ENCODE measurements at regions not wholly inside any gene's neighbourhood (a gene's known extent, or its start where the extent isn't known, plus 50 kb on each side); places are given as distances from the start of the nearest gene placed in this dataset.

- intact Hi-C loops (cut with micrococcal nuclease; ENCODE audit: unreplicated experiment): no loop called here
- Histone ChIP-seq H3K9ac (ENCODE audit: control insufficient read depth, insufficient read depth, low read length) (no peak overlapping the region), H3K27me3 (replicated peaks in 1 of 2; ENCODE audit: control insufficient read depth in 2 of 2, insufficient read depth in 2 of 2, low read length in 1 of 2) (no peaks in the 10 kb centered on the region), H3K27ac (ENCODE audit: control insufficient read depth, insufficient read depth) (no peak overlapping the region), H3K4me3 (no peak overlapping the region), H3K36me3 (ENCODE audit: control insufficient read depth in 2 of 2, insufficient read depth in 2 of 2, low read length in 1 of 2) (no peaks in the 10 kb centered on the region), H4K20me1 (ENCODE audit: control insufficient read depth, insufficient read depth) (no peaks in the 10 kb centered on the region), H3K4me2 (ENCODE audit: control insufficient read depth, insufficient read depth) (no peak overlapping the region), H3K9me3 (replicated peaks; ENCODE audit: control insufficient read depth, insufficient read depth, low read length) (no peaks in the 10 kb centered on the region), H2AFZ (ENCODE audit: control insufficient read depth, low read depth, low read length) (no peak overlapping the region), H3K79me2 (ENCODE audit: control insufficient read depth, insufficient read depth, low read length) (no peaks in the 10 kb centered on the region), H3K4me1 (ENCODE audit: control insufficient read depth, insufficient read depth, low read length) (no peaks in the 10 kb centered on the region)
- in situ Hi-C loops (cut with MboI): no loop called here
- 37% methylated on average over 5 of the region's 5 CpGs for WGBS (ENCODE audit: insufficient coverage, insufficient replicate concordance, low lambda C conversion rate, missing lambda C conversion rate)
- ChIA-PET SMC1A (ENCODE audit: uncharacterized antibody, unreplicated experiment) (no interaction called here), RAD21 (ENCODE audit: unreplicated experiment) (no interaction called here), CTCF (no interaction called here), POLR2A (no interaction called here)
- ATAC-seq (no peak), FAIRE-seq (no peak), DNase-seq (ENCODE audit: low read depth, low spot score) (no peak)
- BruUV-seq (replicated peaks): no TSS peak
- TF ChIP-seq SMAD1 (IDR thresholded peaks at IDR 0.05; ENCODE audit: low read depth, partially characterized antibody) (no peak), WRNIP1 (IDR thresholded peaks at IDR 0.05; ENCODE audit: borderline replicate concordance, low read depth, low read length) (no peak), HCFC1 (IDR thresholded peaks at IDR 0.05; ENCODE audit: low read length) (no peak), SREBF1 (IDR thresholded peaks at IDR 0.05; ENCODE audit: low read length) (no peak), ZBTB40 (IDR thresholded peaks at IDR 0.05; ENCODE audit: borderline replicate concordance) (no peak), SRF (IDR thresholded peaks at IDR 0.05; ENCODE audit: low read depth in 2 of 2, low read length in 2 of 2) (no peak), NR2F1 (conservative IDR thresholded peaks at IDR 0.05) (no peak)
Measured at GRCh38 chr20:52612046-52612632, 360.0 kb upstream of the TSHZ2 start.

Data from GM12878 (cell line).